Fibroblast of lung (primary cell): ENCODE measurements at regions not wholly inside any gene's neighbourhood (a gene's known extent, or its start where the extent isn't known, plus 50 kb on each side); places are given as distances from the start of the nearest gene placed in this dataset.

Experiments used
- DNase-seq, 2 donors: peaks; one replicate each; pipeline versions ENCODE4 v3.0.0 to v3.0.0-alpha.2; 2010; ENCODE audit warnings: low read depth in 2 of 2
- H2AFZ ChIP-seq: 2 replicates; pipeline ENCODE4 v1.5.1; 2012; ENCODE audit warnings: low read length, control low read depth, inconsistent platforms
- H3K27ac ChIP-seq: 2 replicates; pipeline ENCODE4 v1.5.1; 2011; ENCODE audit warnings: low read length, control low read depth; ENCODE audit not compliant: insufficient read depth
- H3K27me3 ChIP-seq: 2 replicates; pipeline ENCODE4 v1.5.1; 2011; ENCODE audit warnings: mild to moderate bottlenecking, low read length; ENCODE audit not compliant: control insufficient read depth, insufficient read depth
- H3K36me3 ChIP-seq: 2 replicates; pipeline ENCODE4 v1.5.1; 2011; ENCODE audit warnings: low read length; ENCODE audit not compliant: control insufficient read depth, insufficient read depth
- H3K4me1 ChIP-seq: 2 replicates; pipeline ENCODE4 v1.5.1; 2011; ENCODE audit warnings: low read length; ENCODE audit not compliant: control insufficient read depth, insufficient read depth; ENCODE audit errors: extremely low read depth
- H3K4me2 ChIP-seq: 2 replicates; pipeline ENCODE4 v1.5.1; 2011; ENCODE audit warnings: low read length, control low read depth; ENCODE audit not compliant: insufficient read depth; ENCODE audit errors: extremely low read depth
- H3K4me3 ChIP-seq, 4 experiments: fragments of 200-600 bp in 1 of 4; sonication (generic) in 1 of 4; replicated peaks in 1 of 4; 2 replicates each; pipeline ENCODE4 v1.5.1; 2011 to 2016; ENCODE audit warnings: low read length in 4 of 4, low read depth in 3 of 4, mild to moderate bottlenecking in 3 of 4, control low read depth in 2 of 4, inconsistent platforms in 1 of 4, mixed read lengths in 1 of 4; ENCODE audit not compliant: insufficient read depth in 1 of 4; ENCODE audit errors: control extremely low read depth in 1 of 4
- H3K79me2 ChIP-seq: 2 replicates; pipeline ENCODE4 v1.5.1; 2012; ENCODE audit warnings: mild to moderate bottlenecking, low read length, inconsistent platforms; ENCODE audit not compliant: control insufficient read depth, insufficient read depth
- H3K9ac ChIP-seq: 2 replicates; pipeline ENCODE4 v1.5.1; 2011; ENCODE audit warnings: mild to moderate bottlenecking, low read length, control low read depth; ENCODE audit not compliant: insufficient read depth
- H3K9me3 ChIP-seq: 2 replicates; pipeline ENCODE4 v1.5.1; 2012; ENCODE audit warnings: low read depth, low read length; ENCODE audit not compliant: control insufficient read depth, insufficient read depth
- H4K20me1 ChIP-seq: 2 replicates; pipeline ENCODE4 v1.5.1; 2011; ENCODE audit warnings: low read length; ENCODE audit not compliant: control insufficient read depth, insufficient read depth; ENCODE audit errors: extremely low read depth
- EZH2 ChIP-seq: IDR thresholded peaks from 2 replicates; pipeline ENCODE4 v1.5.1; 2012; ENCODE audit warnings: low read length, control low read depth, mild to moderate bottlenecking; ENCODE audit errors: missing control alignments
- TF ChIP-seq, protein P1 (sequence below), 2 donors: IDR thresholded peaks in 1 of 2; conservative IDR thresholded peaks in 1 of 2; 1 replicate in 1 of 2; 2 replicates in 1 of 2; pipeline ENCODE4 v1.5.1; 2011 to 2012; ENCODE audit warnings: low read length in 2 of 2, control low read depth in 1 of 2, inconsistent platforms in 1 of 2, low read depth in 1 of 2, mild to moderate bottlenecking in 1 of 2

DNA sequence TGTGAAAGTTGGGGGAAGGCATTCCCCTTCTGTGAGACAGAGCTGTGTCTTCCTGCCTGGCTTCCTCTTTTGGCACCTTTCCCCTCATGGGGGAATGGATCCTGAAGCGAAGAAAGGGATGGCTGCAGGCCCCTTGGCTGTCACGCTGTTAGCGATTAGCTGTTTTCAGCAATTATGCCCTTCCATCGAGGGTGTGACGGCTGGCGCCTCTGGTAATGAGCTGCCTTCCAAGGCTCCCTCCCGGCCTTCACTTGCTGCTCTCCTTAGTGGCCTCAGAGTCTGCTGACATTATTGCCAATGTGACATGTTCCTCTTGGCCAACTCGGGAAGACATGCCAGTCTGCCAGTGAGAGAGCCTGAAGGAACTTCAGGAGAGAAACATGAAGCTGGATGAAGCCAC lies 162.1 kb downstream of the ZIC5 start:
- Histone ChIP-seq H3K9me3 (no peaks in the 10 kb centered on the region), H3K27me3 (no peaks in the 10 kb centered on the region), H2AFZ (no peak overlapping the region), H3K4me1 (no peaks in the 10 kb centered on the region), H3K4me3 (no peak overlapping the region), H3K79me2 (no peaks in the 10 kb centered on the region), H3K4me2 (no peak overlapping the region), H3K27ac (no peak overlapping the region), H3K36me3 (no peaks in the 10 kb centered on the region), H3K9ac (no peak overlapping the region), H4K20me1 (no peaks in the 10 kb centered on the region)
- DNase-seq: no peak
- TF ChIP-seq EZH2: no peak
- TF ChIP-seq, protein P1, sequence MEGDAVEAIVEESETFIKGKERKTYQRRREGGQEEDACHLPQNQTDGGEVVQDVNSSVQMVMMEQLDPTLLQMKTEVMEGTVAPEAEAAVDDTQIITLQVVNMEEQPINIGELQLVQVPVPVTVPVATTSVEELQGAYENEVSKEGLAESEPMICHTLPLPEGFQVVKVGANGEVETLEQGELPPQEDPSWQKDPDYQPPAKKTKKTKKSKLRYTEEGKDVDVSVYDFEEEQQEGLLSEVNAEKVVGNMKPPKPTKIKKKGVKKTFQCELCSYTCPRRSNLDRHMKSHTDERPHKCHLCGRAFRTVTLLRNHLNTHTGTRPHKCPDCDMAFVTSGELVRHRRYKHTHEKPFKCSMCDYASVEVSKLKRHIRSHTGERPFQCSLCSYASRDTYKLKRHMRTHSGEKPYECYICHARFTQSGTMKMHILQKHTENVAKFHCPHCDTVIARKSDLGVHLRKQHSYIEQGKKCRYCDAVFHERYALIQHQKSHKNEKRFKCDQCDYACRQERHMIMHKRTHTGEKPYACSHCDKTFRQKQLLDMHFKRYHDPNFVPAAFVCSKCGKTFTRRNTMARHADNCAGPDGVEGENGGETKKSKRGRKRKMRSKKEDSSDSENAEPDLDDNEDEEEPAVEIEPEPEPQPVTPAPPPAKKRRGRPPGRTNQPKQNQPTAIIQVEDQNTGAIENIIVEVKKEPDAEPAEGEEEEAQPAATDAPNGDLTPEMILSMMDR (conservative IDR thresholded peaks at IDR 0.05 in 1 of 2, IDR thresholded peaks at IDR 0.05 in 1 of 2; ENCODE audit: low read depth in 1 of 2, low read length in 2 of 2): no peak

DNA sequence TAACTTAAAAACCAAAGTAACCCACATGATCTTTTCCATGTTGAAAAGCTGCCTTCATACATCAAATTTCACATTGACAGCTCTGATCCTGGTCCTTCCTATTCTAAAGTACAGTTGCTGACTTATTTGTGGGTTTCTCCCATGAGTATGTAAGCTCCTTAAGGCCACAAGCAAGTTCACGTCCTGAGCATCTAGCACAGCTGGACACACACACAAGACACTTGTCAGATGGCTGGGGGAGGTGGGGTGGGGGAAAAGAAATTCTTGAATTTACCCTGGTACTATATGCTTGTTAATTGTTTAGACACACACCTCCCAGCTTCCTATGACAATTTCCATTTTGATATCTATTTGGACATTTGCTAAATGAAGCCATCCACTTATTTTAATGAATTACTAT lies 162.8 kb downstream of the ZIC5 start:
- TF ChIP-seq EZH2: no peak
- TF ChIP-seq, protein P1 (conservative IDR thresholded peaks at IDR 0.05 in 1 of 2, IDR thresholded peaks at IDR 0.05 in 1 of 2; ENCODE audit: low read depth in 1 of 2, low read length in 2 of 2): no peak
- Histone ChIP-seq H3K4me1 (no peaks in the 10 kb centered on the region), H4K20me1 (no peaks in the 10 kb centered on the region), H3K9me3 (no peaks in the 10 kb centered on the region), H3K27ac (no peak overlapping the region), H3K27me3 (no peaks in the 10 kb centered on the region), H2AFZ (no peak overlapping the region), H3K4me3 (no peak overlapping the region), H3K4me2 (no peak overlapping the region), H3K79me2 (no peaks in the 10 kb centered on the region), H3K9ac (no peak overlapping the region), H3K36me3 (no peaks in the 10 kb centered on the region)
- no peak for DNase-seq

DNA sequence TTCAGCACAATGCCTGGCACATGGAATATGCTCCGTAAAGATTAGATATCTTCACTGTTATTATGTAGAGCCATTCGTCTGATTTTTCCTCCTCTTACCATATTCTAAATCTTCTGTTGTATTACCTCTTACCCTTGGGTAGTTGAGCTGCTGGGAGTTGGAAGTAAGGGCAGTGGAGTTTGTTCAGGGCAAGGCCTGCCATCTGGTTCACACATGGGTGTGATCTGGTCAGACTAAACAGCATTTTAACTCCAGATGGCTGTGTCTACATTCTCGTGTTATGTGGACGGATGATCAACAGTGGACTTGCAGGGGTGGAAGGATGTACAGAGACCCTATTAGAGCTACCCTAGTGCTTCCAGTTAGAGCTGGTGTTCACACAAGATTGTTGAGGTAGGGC lies 164.9 kb downstream of the ZIC5 start:
- DNase-seq: no peak
- Histone ChIP-seq H3K36me3 (no peaks in the 10 kb centered on the region), H3K27ac (no peak overlapping the region)

More for the DNA sequence above, 164.9 kb downstream of the ZIC5 start:
- no peak for TF ChIP-seq EZH2
- TF ChIP-seq, protein P1 (conservative IDR thresholded peaks at IDR 0.05 in 1 of 2, IDR thresholded peaks at IDR 0.05 in 1 of 2; ENCODE audit: low read depth in 1 of 2, low read length in 2 of 2): no peak
- no peak overlapping the region for H3K9ac ChIP-seq
- no peak overlapping the region for H3K4me3 ChIP-seq
- no peaks in the 10 kb centered on the region for H3K9me3 ChIP-seq
- H3K4me1 ChIP-seq: no peaks in the 10 kb centered on the region
- H3K27me3 ChIP-seq: no peaks in the 10 kb centered on the region
- H3K79me2 ChIP-seq: no peaks in the 10 kb centered on the region
- no peak overlapping the region for H3K4me2 ChIP-seq
- no peak overlapping the region for H2AFZ ChIP-seq
- H4K20me1 ChIP-seq: no peaks in the 10 kb centered on the region
